Glomerular visceral epithelial cell (primary cell): ENCODE measurements at regions not wholly inside any gene's neighbourhood (a gene's known extent, or its start where the extent isn't known, plus 50 kb on each side); places are given as distances from the start of the nearest gene placed in this dataset.

Experiments
- DNase-seq: peaks from one replicate; pipeline ENCODE4 v3.0.0-alpha.2; 2016; ENCODE audit errors: extremely low spot score

- no peak for DNase-seq
These were observed 49.9 kb upstream of the TEX13D start for GRCh38 chrX:124282580-124282979.
